Gastroesophageal sphincter (tissue), 3 donors: ENCODE measurements at regions not wholly inside any gene's neighbourhood (a gene's known extent, or its start where the extent isn't known, plus 50 kb on each side); places are given as distances from the start of the nearest gene placed in this dataset.

ENCODE experiments used
- CTCF ChIP-seq, 4 experiments: fragments of 200-600 bp in 2 of 4; fragments of 450-650 bp in 2 of 4; sonication (generic) in 1 of 4; IDR thresholded peaks; one replicate each; pipeline ENCODE4 v1.5.1; 2017 to 2019; ENCODE audit warnings: antibody characterized with exemption in 4 of 4, mild to moderate bottlenecking in 2 of 4, moderate library complexity in 2 of 4
- POLR2AphosphoS5 ChIP-seq: sonication (generic); formaldehyde crosslinking; IDR thresholded peaks from one replicate; pipeline ENCODE4 v1.6.1; 2017; ENCODE audit warnings: antibody characterized with exemption

GRCh38 chr19:28363254-28363653 lies 849.7 kb downstream of the UQCRFS1 start:
- TF ChIP-seq CTCF (IDR thresholded peaks at IDR 0.05) (no peak), POLR2AphosphoS5 (no peak)
